ENCODE measurements at regions not wholly inside any gene's neighbourhood (a gene's known extent, or its start where the extent isn't known, plus 50 kb on each side); places are given as distances from the start of the nearest gene placed in this dataset.

DNA sequence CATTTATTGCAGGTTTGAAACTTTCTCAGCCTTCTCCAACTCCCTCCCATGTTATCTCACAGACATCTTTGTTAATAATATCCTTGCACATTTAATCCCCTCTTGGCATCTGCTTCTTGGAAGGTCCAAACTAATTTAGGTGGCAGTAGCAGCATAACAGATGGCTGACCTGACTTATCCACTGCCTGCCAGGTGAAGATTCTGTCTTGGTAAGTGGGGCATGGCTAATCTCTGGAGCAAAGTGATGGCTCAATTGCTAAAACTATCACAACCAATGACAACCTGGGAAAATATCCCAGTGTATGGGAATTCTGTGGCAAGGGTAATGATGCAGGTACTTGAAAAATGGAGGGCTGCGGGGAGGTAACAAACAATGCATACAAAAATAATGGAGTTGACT is 58.2 kb upstream of the ALG10B start:
- TF ChIP-seq, protein P1, sequence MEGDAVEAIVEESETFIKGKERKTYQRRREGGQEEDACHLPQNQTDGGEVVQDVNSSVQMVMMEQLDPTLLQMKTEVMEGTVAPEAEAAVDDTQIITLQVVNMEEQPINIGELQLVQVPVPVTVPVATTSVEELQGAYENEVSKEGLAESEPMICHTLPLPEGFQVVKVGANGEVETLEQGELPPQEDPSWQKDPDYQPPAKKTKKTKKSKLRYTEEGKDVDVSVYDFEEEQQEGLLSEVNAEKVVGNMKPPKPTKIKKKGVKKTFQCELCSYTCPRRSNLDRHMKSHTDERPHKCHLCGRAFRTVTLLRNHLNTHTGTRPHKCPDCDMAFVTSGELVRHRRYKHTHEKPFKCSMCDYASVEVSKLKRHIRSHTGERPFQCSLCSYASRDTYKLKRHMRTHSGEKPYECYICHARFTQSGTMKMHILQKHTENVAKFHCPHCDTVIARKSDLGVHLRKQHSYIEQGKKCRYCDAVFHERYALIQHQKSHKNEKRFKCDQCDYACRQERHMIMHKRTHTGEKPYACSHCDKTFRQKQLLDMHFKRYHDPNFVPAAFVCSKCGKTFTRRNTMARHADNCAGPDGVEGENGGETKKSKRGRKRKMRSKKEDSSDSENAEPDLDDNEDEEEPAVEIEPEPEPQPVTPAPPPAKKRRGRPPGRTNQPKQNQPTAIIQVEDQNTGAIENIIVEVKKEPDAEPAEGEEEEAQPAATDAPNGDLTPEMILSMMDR (IDR thresholded peaks at IDR 0.05; ENCODE audit: insufficient read depth, low read length), result no peak
- TF ChIP-seq, protein P2, sequence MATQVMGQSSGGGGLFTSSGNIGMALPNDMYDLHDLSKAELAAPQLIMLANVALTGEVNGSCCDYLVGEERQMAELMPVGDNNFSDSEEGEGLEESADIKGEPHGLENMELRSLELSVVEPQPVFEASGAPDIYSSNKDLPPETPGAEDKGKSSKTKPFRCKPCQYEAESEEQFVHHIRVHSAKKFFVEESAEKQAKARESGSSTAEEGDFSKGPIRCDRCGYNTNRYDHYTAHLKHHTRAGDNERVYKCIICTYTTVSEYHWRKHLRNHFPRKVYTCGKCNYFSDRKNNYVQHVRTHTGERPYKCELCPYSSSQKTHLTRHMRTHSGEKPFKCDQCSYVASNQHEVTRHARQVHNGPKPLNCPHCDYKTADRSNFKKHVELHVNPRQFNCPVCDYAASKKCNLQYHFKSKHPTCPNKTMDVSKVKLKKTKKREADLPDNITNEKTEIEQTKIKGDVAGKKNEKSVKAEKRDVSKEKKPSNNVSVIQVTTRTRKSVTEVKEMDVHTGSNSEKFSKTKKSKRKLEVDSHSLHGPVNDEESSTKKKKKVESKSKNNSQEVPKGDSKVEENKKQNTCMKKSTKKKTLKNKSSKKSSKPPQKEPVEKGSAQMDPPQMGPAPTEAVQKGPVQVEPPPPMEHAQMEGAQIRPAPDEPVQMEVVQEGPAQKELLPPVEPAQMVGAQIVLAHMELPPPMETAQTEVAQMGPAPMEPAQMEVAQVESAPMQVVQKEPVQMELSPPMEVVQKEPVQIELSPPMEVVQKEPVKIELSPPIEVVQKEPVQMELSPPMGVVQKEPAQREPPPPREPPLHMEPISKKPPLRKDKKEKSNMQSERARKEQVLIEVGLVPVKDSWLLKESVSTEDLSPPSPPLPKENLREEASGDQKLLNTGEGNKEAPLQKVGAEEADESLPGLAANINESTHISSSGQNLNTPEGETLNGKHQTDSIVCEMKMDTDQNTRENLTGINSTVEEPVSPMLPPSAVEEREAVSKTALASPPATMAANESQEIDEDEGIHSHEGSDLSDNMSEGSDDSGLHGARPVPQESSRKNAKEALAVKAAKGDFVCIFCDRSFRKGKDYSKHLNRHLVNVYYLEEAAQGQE (IDR thresholded peaks at IDR 0.05; ENCODE audit: insufficient replicate concordance, low read depth), result no peak
- no peak for TF ChIP-seq GABPA (IDR thresholded peaks at IDR 0.05; ENCODE audit: low read depth)
- no peak for TF ChIP-seq POLR2AphosphoS5 (IDR thresholded peaks at IDR 0.05; ENCODE audit: low read depth)

Data from HL-60 (cell line).